ENCODE measurements at regions not wholly inside any gene's neighbourhood (a gene's known extent, or its start where the extent isn't known, plus 50 kb on each side); places are given as distances from the start of the nearest gene placed in this dataset.

DNA sequence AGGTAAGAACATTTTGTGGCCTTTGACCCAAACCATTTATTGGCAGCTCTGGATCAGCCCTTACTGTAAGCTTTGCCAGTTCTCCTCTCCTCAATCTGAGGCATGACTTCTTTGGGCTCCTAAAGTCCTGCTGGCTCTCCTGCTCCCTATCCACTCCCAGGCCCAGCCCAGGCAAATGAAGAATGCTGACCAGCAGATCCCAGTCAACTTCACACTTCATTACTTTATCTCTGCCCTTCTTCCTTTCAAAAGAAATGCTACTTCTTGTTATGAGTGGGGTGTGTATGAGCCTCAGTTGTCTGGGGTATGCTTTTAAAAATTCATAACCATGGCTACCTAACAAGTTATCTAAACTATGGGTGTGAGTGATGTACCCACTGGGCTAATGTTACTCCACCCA lies 479.6 kb downstream of the ACTL7B start:
- TF ChIP-seq, protein P1, sequence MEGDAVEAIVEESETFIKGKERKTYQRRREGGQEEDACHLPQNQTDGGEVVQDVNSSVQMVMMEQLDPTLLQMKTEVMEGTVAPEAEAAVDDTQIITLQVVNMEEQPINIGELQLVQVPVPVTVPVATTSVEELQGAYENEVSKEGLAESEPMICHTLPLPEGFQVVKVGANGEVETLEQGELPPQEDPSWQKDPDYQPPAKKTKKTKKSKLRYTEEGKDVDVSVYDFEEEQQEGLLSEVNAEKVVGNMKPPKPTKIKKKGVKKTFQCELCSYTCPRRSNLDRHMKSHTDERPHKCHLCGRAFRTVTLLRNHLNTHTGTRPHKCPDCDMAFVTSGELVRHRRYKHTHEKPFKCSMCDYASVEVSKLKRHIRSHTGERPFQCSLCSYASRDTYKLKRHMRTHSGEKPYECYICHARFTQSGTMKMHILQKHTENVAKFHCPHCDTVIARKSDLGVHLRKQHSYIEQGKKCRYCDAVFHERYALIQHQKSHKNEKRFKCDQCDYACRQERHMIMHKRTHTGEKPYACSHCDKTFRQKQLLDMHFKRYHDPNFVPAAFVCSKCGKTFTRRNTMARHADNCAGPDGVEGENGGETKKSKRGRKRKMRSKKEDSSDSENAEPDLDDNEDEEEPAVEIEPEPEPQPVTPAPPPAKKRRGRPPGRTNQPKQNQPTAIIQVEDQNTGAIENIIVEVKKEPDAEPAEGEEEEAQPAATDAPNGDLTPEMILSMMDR (IDR thresholded peaks at IDR 0.05; ENCODE audit: extremely low read depth, missing control alignments): no peak
- DNase-seq (ENCODE audit: low spot score): no peak

DNA sequence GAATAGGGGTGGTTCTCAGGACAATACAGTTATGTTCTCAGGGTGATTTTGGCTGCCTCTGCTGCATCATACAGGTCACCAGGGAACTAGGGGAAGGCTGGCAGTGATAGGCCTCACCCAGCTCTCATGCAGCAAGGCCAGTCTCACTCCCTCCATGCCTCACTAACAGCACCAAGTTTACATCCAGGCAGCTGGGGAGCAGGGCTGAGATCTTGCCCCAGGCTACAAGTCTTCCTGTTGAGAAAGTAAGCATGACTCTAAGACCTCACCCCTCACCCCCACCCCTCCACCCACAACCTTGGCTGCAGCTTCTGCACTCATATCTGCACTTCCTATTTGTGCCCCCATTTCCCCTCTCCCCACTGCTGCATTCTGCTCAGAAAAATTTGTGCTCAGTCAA lies 481.2 kb downstream of the ACTL7B start:
- DNase-seq (ENCODE audit: low spot score): no peak
- TF ChIP-seq, protein P1 (IDR thresholded peaks at IDR 0.05; ENCODE audit: extremely low read depth, missing control alignments): no peak

DNA sequence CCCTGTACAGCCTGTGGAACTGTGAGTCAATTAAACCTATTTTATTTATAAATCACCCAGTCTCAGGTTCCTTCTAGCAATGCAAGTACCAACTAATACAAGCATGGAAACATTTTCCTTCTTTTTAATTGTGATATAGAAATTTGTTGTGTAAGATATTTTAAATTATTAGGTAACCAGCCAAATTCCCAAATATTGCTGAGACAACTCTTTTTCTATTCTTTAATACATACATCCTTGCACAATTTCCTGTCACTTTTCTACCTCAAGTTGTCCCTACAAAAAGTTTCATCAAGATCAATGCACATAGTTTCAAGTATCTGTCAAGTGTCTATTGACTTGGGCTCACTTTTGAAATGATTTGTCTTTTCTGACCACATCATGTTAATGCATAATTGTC lies 488.6 kb downstream of the ACTL7B start:
- DNase-seq (ENCODE audit: low spot score): no peak
- TF ChIP-seq, protein P1 (IDR thresholded peaks at IDR 0.05; ENCODE audit: extremely low read depth, missing control alignments): no peak

DNA sequence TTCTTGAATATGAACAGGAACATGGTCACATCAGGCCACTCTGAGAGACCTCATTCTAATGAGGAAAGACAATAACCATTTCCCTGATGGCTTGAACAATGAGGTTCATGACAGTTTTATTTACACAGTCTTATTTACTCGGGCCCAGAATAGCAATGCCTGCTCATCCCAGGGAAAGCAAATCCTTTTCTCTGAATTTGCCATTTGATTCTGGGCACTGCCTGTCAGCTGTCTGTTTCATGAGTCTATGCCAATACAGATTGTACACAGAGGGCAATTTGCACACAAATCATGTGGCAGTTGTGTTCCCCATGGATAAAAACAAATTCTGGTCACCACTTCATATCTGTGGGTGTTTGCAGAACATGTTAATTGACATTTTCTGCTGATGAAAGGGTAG lies 492.5 kb downstream of the ACTL7B start:
- no peak for DNase-seq (ENCODE audit: low spot score)
- TF ChIP-seq, protein P1 (IDR thresholded peaks at IDR 0.05; ENCODE audit: extremely low read depth, missing control alignments): no peak

DNA sequence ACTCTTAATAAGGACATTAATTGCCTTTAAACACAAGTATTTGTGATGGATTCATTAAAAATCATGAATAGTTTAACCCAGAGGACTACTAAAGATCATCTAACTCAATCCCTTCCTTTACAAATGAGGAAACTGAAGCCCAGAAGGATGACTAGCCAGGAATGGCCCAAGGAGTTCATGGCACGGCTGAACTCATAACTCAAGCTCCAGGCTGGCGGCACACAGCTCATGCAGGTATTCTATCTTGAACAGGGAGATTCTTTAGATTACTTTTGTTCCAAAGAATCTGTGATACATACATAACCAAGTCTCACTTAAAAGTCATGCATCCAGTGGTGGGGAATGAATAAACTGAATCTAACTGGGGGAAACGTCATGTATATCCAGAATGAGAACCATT lies 495.5 kb downstream of the ACTL7B start:
- TF ChIP-seq, protein P1 (IDR thresholded peaks at IDR 0.05; ENCODE audit: extremely low read depth, missing control alignments): no peak

DNA sequence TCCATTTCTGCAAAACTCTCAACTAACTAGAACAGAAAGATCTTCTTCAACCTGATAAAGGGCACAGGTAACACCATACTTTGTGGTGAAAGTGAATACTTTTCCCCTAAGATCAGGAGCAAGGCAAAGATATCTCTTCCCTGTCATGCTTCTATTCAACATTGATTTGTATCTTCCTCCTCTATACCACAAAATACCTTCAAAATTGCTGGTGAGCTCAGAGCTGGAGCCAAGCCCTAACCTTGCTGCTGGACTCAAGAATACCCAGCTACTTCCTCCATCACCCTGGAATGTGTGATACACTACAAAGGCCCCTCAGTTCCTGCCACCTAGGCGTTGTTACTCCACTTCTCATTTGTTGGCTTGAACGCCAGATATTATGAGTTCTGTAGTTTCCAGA lies 499.0 kb downstream of the ACTL7B start:
- TF ChIP-seq, protein P1 (IDR thresholded peaks at IDR 0.05; ENCODE audit: extremely low read depth, missing control alignments): no peak
- DNase-seq (ENCODE audit: low spot score): no peak

More for the DNA sequence above, 495.5 kb downstream of the ACTL7B start:
- no peak for DNase-seq (ENCODE audit: low spot score)

DNA sequence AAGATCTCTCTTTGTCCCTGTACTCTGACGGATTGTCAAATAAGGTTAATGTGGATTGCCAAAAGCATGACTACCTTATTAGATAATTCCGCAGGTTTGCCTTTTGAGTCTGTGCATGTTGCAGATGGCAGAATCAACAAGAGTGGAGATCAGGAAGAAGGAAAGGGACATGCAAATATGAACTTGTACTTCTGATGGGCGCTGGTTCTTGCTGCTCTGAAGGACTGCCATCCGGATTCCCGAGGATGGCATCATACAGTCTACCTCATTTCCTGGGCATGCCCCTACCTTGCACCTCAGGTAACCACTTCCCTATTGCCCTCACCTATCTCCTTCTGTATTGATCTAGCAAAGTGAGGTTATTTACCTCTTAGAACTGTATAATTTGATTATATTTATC lies 504.2 kb downstream of the ACTL7B start:
- TF ChIP-seq, protein P1 (IDR thresholded peaks at IDR 0.05; ENCODE audit: extremely low read depth, missing control alignments): no peak

More for the DNA sequence above, 504.2 kb downstream of the ACTL7B start:
- DNase-seq (ENCODE audit: low spot score): no peak
